Left renal pelvis (tissue), 4 donors: ENCODE measurements at regions not wholly inside any gene's neighbourhood (a gene's known extent, or its start where the extent isn't known, plus 50 kb on each side); places are given as distances from the start of the nearest gene placed in this dataset.

Source experiments
- DNase-seq, 4 donors: peaks; one replicate each; pipeline ENCODE4 v3.0.0-alpha.2; 2013; ENCODE audit warnings: low read depth in 4 of 4, low spot score in 3 of 4

GRCh38 chr14:105863296-105864108 is 337.1 kb downstream of the TMEM121 start:
- no peak for DNase-seq

- no peak for DNase-seq
These were observed 337.7 kb downstream of the TMEM121 start for GRCh38 chr14:105864116-105864515.

- DNase-seq: no peak
These were observed 338.4 kb downstream of the TMEM121 start for GRCh38 chr14:105864651-105865265.

- no peak for DNase-seq
These were observed 339.0 kb downstream of the TMEM121 start for GRCh38 chr14:105865266-105865903.

- no peak for DNase-seq
These were observed 339.8 kb downstream of the TMEM121 start for GRCh38 chr14:105865904-105866840.

- no peak for DNase-seq
These were observed 340.5 kb downstream of the TMEM121 start for GRCh38 chr14:105866841-105867321.

- no peak for DNase-seq
These were observed 341.7 kb downstream of the TMEM121 start for GRCh38 chr14:105867961-105868599.

GRCh38 chr14:105871590-105871989 is 345.2 kb downstream of the TMEM121 start:
- DNase-seq: no peak

GRCh38 chr14:105873870-105874512 is 347.6 kb downstream of the TMEM121 start:
- DNase-seq: no peak

- no peak for DNase-seq
These were observed 349.8 kb downstream of the TMEM121 start for GRCh38 chr14:105876158-105876557.

- no peak for DNase-seq
These were observed 350.4 kb downstream of the TMEM121 start for GRCh38 chr14:105876829-105877228.

GRCh38 chr14:105877645-105878044 is 351.3 kb downstream of the TMEM121 start:
- DNase-seq: no peak

- no peak for DNase-seq
These were observed 351.7 kb downstream of the TMEM121 start for GRCh38 chr14:105878125-105878524.

- no peak for DNase-seq
These were observed 352.2 kb downstream of the TMEM121 start for GRCh38 chr14:105878554-105878953.

GRCh38 chr14:105879503-105879866 is 353.1 kb downstream of the TMEM121 start:
- no peak for DNase-seq

- DNase-seq: no peak
These were observed 353.6 kb downstream of the TMEM121 start for GRCh38 chr14:105879867-105880561.

- no peak for DNase-seq
These were observed 354.2 kb downstream of the TMEM121 start for GRCh38 chr14:105880616-105881015.

GRCh38 chr14:105881021-105881930 is 354.9 kb downstream of the TMEM121 start:
- no peak for DNase-seq
